SKM-1 (cell line): ENCODE measurements at regions not wholly inside any gene's neighbourhood (a gene's known extent, or its start where the extent isn't known, plus 50 kb on each side); places are given as distances from the start of the nearest gene placed in this dataset.
A peak's percentile ranks its signal among the peaks of the same experiment; 100 is the strongest.

Experiments
- DNase-seq: peaks from one replicate; lab custom pipeline; 2025; ENCODE audit not compliant: unreplicated experiment; lab: John Stamatoyannopoulos, UW

GRCh38 chr1:209045331-209046057 is 538.0 kb upstream of the CAMK1G start:
- no peak for DNase-seq

- DNase-seq: no peak
Measured at GRCh38 chr1:209046058-209046417, 537.5 kb upstream of the CAMK1G start.

DNA sequence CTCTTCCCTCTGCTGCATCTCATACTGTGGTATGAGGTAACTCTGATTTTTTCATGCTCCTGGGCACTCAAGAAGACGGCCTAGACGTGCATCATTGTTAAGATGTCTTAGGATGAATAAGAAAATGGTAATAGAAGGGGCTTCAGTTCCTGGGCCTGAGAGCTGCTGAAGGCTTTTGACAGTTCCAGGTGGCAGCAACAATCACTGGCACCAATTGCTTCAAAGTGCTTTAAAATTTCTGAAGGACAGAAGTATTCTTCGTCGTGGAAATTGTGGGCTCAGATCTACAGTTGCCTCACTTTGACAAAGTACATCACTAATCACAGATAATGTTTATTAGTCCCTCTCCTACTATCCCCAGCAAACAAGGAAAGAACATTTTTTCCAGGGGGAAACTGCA is 536.6 kb upstream of the CAMK1G start:
- no peak for DNase-seq

DNA sequence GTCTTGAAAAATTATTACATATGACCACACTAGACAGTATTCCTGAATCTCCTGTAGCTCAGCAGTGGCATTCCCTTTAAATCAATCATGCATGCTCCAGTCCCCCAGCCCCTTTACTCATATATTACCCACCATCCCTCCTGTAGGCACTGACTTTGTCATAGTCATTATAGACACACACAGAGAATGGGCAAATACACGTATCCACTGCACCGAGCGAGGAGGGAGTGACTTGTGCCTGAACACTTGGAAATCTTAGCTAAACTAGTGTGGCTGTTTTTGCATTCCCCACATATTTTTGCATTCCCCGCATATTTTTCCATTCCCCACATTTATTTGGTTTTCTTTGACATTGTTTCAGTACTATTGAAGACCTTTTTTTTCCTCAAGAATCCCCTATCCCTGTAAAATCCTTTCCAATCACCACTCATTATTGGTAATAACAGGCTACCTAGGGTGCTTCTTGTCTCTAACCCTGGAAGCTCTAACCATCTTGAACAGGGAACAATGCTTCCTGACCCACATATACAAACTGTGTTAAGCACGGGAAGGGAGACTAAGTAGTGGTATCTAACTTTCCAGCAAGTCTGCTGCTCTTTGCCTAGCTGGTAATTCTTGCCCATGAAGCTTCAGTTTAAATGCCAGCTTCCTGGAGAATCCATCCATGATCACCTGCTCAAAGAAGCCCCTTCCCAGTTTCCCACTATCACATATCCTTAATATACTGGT is 534.4 kb upstream of the CAMK1G start:
- DNase-seq: no peak

GRCh38 chr1:209051570-209051969 is 531.9 kb upstream of the CAMK1G start:
- DNase-seq: no peak

- no peak for DNase-seq
Measured at GRCh38 chr1:209053587-209053986, 529.9 kb upstream of the CAMK1G start.

DNA sequence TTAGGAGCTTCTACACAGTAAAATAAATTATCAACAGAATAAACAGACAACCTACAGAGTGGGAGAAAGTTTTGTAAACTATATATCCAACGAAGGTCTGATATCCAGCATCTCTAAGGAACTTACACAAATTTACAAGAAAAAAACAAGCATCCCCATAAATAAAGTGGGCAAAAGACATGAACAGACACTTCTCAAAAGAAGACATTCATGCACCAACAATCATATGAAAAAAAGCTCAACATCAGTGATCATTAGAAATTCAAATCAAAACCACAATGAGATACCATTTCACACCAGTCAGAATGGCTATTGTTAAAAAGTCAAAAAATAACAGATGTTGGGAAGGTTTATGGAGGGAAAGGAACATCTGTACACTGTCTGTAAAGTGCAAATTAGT is 526.4 kb upstream of the CAMK1G start:
- no peak for DNase-seq

DNA sequence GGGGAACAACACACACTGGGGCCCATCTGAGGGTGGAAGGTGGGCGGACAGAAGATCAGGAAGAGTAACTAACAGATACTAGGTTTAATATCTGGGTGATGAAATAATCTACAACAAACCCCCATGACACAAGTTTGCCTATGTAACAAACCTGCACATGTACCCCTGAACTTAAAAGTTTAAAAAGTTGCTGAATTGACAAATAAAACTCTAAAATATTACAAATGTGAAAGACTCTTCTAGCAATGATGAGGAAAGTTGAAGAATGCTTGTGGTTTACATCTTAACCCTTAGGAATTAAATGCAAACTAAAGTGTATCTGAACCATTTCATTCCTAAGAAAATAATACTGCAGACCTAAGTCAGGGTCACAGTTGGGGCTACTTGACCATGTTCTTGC is 525.6 kb upstream of the CAMK1G start:
- DNase-seq: no peak

DNA sequence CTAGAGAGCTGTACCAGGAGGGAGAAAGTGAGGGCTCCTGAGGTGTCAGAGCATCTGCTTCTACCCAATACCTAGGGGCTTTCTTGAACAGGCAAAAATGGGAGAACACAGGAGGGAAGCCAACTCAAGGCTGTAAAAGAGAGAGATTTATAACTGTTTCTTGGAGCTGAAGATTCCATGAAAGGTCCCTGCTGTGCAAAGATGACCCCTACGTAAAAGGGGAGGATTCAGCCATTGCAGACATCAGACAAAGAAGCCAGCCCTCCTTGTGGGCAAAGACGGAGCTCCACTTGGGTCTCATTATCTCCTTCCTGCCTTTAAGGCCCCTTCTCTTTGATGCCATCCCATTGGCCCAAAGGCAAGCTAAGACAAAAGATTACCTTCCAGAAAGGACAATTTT is 524.1 kb upstream of the CAMK1G start:
- DNase-seq: no peak

DNA sequence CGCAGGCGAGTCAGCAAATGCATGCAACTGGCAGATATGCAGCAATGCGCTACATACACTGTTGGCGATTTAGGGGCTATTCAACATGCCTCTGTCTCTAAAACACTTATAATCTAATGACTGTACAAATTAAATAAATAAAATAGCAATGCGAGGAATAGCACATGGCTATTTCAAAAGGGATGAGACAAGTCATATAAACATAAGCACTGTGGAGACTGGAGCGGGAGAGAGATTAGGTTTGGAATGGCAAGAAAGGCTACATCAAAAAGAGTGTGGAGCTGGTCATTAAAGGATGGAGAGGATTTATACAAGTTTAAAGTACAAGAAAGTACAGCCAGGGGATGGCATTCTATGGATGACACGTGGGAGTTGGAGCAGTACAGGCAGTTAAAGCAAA is 523.5 kb upstream of the CAMK1G start:
- no peak for DNase-seq

DNA sequence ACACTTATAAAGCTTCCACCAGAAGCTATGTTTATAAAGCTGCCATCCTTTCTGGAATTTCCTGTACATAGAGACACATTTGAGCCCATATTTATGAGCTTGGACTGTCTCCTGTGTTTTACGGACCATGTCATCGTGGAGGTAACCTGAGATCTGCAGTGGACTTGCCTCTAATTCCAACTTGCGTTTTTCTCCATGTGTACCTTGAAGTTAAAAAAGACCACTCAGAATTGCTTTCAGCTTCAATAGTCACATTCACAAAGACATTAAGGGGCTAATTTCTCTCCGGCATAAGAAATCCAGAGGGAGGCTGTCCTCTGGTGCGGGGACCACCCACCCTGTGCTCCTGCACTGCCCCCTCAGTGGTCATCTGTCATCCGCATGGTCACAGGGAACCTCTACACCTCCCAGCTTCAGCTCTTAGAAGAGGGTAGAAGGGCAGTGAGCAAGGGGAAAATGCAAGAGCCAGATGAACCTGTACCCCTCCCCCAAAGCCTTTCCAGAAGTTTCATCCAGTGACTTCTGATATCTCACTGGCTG is 521.4 kb upstream of the CAMK1G start:
- DNase-seq: no peak

- DNase-seq: no peak
Measured at GRCh38 chr1:209062863-209063262, 520.7 kb upstream of the CAMK1G start.

GRCh38 chr1:209063767-209064659 is 519.5 kb upstream of the CAMK1G start:
- DNase-seq: no peak

DNA sequence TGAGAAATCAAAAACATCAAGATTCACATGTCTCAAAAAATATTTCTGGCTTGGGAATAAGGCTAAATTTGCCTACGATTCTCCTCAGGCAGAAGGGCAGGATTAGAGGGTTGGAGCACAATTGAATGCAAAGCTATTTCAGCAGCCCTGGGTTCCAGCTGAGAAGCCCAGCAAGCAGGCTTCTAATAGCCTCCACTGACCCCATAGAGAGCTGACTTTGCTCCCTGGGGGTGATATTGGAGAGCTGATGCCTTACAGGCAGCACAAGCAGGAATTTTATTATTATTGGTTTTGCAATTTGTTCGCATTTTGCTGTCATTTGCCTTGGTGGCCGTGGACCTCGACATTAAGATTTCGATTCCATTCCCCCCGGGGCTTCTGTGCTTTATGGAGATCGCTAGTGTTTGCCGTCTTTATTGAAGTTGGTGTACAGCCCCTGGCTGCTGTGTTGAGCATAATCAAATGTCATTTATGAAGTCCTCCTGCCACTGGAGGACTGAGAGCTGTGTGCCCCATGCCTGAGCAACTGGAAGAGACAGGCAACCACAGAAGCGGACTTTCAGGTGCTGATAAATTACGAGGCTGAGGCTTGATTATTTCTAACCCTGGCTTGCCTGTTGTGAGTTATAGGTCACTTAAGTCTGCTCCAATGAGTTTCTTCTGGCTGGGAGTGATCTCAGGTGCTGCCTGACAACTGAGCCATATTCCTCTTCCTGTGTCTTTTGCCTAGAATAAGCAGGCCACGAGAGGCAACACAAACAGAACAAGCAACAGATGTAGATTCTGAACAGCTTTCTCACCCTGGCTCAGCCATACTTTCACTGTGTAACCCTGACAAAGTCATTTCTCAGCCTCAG is 518.4 kb upstream of the CAMK1G start:
- DNase-seq: no peak

DNA sequence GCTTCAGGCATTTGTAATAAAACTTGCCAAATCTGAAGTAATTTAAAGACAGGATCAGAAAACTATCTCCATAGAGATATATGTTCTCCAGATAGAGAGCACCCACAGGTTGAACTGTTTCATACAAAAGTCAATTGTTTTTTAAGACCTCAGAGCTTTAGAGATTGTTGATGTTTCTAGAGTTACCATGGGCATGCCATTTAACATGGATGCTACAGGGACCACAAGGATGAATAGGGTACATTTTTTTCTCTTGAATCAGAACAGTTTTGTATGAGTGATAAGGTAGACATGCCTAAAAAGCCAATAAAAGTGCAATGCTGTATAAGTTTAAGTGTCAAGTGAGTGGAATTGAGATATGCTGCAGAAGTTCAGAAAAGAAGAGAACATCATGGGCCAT is 511.0 kb upstream of the CAMK1G start:
- DNase-seq: no peak

DNA sequence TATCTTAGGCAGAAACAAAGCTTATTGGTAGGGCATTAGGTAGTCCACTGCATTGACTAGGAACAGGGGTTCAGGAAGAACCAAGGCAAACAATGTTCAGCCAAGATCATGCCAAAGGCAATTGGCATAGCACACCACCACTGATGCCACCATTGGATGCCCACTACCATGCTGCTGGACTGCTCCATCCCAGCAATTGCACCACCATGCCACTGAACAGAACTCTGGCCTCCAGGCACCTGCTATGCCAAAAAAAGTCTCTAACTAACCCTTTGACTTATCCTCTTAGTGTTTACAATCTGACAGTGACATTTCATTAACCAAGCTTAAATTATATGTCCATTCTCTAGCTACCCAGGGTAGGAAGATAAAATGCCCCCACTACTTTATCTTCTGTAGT is 509.6 kb upstream of the CAMK1G start:
- no peak for DNase-seq

- DNase-seq: no peak
Measured at GRCh38 chr1:209074575-209075250, 508.8 kb upstream of the CAMK1G start.

GRCh38 chr1:209076688-209077087 is 506.8 kb upstream of the CAMK1G start:
- DNase-seq: peak; percentile 20

GRCh38 chr1:209080170-209080781 is 503.2 kb upstream of the CAMK1G start:
- no peak for DNase-seq
